Body of pancreas (tissue), 4 donors: ENCODE measurements at regions not wholly inside any gene's neighbourhood (a gene's known extent, or its start where the extent isn't known, plus 50 kb on each side); places are given as distances from the start of the nearest gene placed in this dataset.
"Not testable (repeated sequence)": the region's sequence is repeated elsewhere in the genome, so short reads cannot be mapped to it uniquely, and the experiment has no call there.

Experiments used
- CTCF ChIP-seq, 7 experiments: fragments of 450-650 bp in 4 of 7; fragments of 200-600 bp in 3 of 7; sonication (generic) in 3 of 7; IDR thresholded peaks; one replicate each; pipeline ENCODE4 v1.5.1; 2016 to 2019; ENCODE audit warnings: antibody characterized with exemption in 7 of 7
- POLR2A ChIP-seq, 3 donors: fragments of 450-650 bp; IDR thresholded peaks; one replicate each; pipeline ENCODE4 v1.6.1; 2016; ENCODE audit warnings: antibody characterized with exemption in 3 of 3, mild to moderate bottlenecking in 2 of 3

GRCh38 chr3:75427486-75427885, 236.6 kb upstream of the FRG2C start:
- not testable (repeated sequence) for TF ChIP-seq CTCF, POLR2A (IDR thresholded peaks at IDR 0.05)
